ENCODE measurements at regions not wholly inside any gene's neighbourhood (a gene's known extent, or its start where the extent isn't known, plus 50 kb on each side); places are given as distances from the start of the nearest gene placed in this dataset.

DNA sequence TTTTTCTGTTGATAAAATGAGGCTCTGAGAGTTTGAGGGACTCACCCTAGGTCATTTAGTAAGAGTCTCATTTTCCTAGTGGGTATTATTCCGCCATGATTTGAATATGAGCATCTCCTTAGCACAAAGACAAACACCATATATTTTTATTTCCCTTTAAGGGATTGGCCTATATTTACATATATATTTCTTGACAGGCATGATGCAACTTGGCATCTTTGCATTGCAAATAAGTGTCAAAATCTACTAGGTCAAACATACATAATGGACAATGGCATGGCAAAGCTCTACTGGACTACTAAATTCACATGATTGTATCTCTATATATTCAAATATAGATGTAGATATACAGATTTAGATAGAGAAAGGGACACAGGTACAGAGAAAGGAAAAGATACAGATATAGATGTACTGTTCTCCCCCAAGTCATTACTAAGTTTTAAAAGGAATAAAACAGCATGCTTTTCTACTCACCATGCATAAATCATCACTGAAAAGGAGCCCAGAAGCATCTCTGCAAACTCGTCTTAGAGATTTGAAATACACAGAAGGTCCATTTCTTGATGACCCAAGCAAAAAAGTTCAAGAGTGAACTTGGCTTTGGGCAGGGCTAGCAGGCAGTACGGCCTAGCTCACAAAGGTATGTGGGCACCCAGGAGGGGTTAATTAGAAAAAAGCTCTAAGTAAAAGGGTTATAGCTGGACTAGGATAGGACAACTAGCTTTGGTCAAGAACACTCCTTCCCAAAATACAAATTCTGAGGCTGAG is 495.8 kb downstream of the NTRK3 start:
- H3K27ac ChIP-seq = no peak overlapping the region
- TF ChIP-seq, protein P1, sequence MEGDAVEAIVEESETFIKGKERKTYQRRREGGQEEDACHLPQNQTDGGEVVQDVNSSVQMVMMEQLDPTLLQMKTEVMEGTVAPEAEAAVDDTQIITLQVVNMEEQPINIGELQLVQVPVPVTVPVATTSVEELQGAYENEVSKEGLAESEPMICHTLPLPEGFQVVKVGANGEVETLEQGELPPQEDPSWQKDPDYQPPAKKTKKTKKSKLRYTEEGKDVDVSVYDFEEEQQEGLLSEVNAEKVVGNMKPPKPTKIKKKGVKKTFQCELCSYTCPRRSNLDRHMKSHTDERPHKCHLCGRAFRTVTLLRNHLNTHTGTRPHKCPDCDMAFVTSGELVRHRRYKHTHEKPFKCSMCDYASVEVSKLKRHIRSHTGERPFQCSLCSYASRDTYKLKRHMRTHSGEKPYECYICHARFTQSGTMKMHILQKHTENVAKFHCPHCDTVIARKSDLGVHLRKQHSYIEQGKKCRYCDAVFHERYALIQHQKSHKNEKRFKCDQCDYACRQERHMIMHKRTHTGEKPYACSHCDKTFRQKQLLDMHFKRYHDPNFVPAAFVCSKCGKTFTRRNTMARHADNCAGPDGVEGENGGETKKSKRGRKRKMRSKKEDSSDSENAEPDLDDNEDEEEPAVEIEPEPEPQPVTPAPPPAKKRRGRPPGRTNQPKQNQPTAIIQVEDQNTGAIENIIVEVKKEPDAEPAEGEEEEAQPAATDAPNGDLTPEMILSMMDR (conservative IDR thresholded peaks at IDR 0.05) = no peak
- no peak for TF ChIP-seq ZFX (IDR thresholded peaks at IDR 0.05)

DNA sequence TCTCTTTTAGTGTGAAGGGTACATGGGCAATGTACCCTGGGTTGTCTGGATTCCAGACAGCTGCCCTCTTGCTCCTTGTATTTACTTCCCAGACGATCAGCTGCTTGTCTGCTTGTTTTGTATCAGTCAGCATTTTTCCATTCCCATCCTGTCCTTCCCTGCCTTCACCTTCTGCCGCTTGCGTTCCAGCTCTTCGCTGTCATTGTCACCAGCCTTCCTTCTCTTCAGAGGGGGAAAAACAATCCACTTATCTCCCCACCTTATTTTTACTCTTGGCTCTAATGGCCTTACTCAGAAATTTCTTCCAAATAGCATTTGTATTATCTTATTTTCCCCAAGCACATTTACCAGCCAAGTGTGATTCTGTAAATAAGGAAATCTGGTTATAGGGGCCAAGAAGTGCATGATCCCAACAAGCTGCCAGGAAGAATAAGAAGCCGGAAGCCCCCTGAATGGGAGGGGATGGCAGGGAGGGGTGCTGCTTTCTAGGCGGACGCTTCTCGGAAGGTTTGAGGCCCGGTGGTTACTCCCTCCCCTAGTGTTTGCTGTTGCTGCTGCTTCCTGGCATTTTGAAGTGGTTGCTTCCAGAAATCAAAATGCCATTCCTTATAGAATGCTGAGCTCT is 497.6 kb downstream of the NTRK3 start:
- no peak overlapping the region for H3K27ac ChIP-seq
- TF ChIP-seq ZFX (IDR thresholded peaks at IDR 0.05) = no peak
- TF ChIP-seq, protein P1 (conservative IDR thresholded peaks at IDR 0.05) = no peak

DNA sequence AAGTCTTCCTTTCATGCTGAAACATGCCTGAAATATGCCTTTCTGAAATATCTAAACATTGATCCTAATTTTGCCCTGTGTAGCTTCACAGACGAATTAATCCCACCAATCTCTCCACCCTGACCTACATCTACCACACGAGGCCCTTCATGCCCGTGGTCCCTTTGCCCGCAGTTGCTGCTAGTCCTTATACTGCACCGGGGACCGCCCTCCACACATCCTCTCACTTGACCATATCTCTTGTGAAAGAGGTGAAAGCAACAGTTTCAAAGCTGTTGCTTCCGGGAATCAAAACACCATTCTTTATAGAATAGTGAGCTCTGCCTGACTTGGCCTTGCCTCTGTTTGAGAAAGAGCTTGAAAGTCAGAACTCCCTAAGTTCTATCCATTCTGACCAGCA is 499.5 kb downstream of the NTRK3 start:
- TF ChIP-seq, protein P1 (conservative IDR thresholded peaks at IDR 0.05) = no peak
- TF ChIP-seq ZFX (IDR thresholded peaks at IDR 0.05) = no peak
- no peak overlapping the region for H3K27ac ChIP-seq

DNA sequence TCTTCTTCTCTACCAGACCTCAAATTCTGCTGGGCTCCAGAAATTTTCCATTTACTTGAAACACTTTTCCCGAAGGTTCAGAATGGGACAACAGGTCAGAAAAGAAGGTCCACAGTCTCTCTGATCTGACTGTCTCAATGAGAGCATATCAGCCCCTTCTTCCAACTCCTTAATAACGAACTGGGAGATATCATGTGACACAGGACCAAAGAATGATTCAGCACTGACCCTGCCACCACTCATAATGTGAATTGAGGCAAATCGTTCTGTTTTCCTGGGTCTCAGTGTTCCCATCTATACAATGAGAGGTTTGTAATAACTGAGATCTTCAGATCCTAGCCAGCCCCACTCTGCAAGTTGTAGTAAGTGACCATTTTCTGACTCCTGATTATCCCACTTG is 500.5 kb downstream of the NTRK3 start:
- H3K27ac ChIP-seq = no peak overlapping the region
- TF ChIP-seq, protein P1 (conservative IDR thresholded peaks at IDR 0.05) = no peak
- TF ChIP-seq ZFX (IDR thresholded peaks at IDR 0.05) = no peak

DNA sequence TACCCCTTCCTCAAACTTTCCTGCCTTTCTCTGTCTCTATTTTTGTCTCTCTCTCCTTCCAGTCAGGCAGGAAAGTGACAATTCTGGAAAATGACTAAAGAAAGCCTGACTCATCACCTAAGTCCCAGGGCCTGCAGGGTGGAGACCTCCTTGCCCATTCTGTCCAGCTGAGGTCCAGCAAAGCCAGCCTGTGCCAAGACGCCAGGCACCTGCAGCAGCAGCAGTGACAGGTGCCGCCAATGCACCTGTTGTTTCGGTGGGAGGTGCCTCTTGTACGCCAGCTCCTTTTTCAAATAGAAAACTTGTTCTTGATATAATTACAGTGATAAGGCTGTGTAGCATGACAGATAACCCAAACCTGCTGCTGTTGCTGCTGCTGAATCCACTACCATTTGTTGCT is 501.3 kb downstream of the NTRK3 start:
- H3K27ac ChIP-seq = no peak overlapping the region
- no peak for TF ChIP-seq ZFX (IDR thresholded peaks at IDR 0.05)
- TF ChIP-seq, protein P1 (conservative IDR thresholded peaks at IDR 0.05) = no peak

DNA sequence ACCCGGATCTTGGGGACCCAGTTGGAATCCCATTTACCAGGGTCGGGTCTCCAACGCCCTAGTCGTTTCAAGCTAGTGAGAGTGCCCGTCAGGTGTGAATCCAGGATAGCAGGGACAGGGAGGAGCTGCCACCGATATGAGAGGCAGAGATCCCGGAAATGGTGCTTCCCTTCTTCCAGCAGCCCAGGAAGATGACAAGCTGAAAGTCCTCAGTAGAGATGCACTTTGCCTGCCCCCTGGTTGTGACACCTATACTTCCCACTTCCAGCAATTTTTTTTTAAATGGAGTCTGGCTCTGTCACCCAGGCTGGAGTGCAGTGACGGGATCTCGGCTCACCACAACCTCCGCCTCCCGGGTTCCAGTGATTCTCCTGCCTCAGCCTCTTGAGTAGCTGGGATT is 503.0 kb downstream of the NTRK3 start:
- TF ChIP-seq, protein P1 (conservative IDR thresholded peaks at IDR 0.05) = no peak
- TF ChIP-seq ZFX (IDR thresholded peaks at IDR 0.05) = no peak
- no peak overlapping the region for H3K27ac ChIP-seq

DNA sequence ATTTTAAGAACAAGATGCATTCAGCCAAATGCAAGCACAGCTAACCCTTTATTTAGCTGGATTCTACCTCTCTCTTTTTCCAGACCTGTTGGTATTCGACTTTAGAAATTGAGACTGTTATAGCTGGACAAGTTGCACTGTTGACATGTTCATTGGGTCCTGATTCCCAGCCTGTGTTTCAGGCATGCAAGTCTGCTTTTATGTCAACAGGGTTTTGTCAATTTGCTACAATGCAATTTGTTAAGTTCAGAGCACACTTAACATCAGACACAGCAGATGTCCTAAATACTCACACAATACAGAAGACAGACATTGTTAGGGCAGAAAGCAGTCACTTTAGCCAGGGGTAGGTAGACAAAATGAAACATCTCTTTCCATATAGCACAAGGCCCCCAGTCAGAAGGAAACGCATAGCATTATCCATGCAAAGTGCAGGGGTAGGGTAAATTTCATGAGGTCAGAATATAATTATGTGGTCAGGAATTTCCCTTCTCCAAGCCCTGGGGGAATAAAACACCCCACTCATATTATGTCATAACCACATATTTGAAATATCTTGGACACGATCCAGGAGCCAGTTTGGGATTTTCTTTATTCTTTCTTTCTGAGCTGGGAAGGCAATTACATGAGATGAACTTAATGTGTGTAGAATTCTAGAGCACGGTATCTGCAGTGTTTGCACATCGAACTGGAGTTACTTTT is 504.1 kb downstream of the NTRK3 start:
- no peak overlapping the region for H3K27ac ChIP-seq
- TF ChIP-seq, protein P1 (conservative IDR thresholded peaks at IDR 0.05) = no peak

All from C4-2B (cell line).